Activated CD8-positive, alpha-beta memory T cell treated with anti-CD3 and anti-CD28 coated beads for 24 hours (primary cell): ENCODE measurements at regions not wholly inside any gene's neighbourhood (a gene's known extent, or its start where the extent isn't known, plus 50 kb on each side); places are given as distances from the start of the nearest gene placed in this dataset.

Source experiments
- DNase-seq: peaks from one replicate; pipeline ENCODE4 v3.0.0-alpha.2; 2020

GRCh38 chr5:170451747-170452365 is 52.0 kb upstream of the KCNIP1 start:
- DNase-seq, result no peak

DNA sequence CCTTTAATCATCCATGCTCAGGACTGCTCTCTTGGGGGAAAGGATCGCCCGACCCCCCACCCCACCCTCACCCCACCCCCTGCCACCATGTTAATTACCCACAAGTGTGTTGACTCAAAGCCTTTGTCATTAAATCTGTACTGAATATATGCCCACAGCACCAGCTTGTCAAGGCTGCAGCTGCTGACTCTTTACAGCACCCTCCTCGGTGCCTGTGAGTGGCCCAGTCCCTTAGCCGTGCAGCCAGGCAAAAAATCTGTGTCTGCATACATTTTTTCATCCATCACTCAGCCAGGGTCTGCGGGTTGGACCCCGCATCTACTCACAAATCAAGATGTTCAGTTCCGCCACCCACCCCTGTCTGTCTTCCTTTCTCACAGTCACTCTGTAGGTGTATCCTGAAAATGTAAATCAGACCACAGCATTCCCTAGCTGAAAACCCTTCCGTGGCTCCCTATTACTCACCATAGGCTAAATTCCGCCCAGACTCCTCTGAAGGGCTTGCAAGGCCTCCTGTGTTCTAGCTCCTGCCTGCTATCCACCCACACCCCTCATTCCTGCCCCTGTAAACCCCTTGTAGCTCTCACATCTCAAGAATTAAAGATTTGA is 53.7 kb upstream of the KCNIP1 start:
- no peak for DNase-seq

DNA sequence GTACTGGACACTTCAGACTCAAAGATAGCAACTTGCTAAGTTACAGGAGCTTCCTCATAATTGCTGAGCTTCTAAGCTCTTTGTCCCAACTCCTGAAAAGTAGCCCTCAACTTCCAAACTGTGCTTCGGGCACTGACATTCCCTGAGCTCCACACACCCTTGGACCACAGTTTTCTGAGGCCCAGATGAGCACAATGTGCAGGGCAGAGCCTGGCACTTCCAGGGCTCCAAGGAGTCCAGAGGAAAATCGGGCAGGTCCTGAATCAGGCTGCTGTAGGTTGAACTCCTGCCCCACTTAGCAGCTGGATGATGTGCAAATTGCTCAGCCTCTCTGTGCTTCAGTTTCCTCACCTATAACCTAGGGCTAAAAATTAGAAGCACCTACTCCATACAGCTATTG is 54.6 kb upstream of the KCNIP1 start:
- no peak for DNase-seq

- DNase-seq, result no peak
Observed at GRCh38 chr5:170448221-170448620, 55.6 kb upstream of the KCNIP1 start.

DNA sequence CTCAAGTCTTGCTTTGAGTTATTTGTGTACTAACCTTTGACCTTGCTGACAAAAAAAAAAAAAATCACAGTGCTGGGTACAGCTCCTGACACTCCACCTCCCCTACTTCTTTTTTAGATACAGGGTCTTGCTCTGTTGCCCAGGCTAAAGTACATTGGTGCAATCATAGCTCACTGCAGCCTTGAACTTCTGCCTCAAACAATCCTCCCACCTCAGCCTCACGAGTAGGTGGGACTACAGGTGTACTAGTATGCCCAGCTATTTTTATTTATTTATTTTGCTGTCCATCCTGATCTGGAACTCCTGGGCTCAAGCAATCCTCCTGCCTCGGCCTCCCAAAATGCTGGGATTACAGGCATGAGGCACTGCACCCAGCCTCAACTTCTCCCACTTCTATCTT is 57.2 kb upstream of the KCNMB1 start:
- DNase-seq, result no peak

DNA sequence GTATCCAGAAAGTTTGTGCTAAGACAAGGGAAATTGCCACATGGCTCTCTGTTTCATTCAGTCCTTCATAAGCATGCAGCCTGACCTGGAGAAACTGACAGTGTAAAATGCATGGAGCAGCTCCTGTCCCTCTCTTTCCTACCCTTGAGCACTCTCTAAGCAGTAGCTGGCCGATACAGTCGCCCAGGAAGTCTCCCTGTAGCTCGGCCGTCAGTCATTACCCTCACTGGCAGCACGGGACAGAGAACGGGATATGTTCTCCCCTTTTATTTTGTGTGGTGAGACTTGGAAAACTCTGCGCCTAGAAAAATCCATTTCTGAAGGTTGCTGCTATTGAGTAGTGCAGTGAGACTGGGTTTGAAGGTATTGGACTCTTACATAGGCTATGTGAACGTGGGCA is 56.8 kb upstream of the KCNMB1 start:
- no peak for DNase-seq

DNA sequence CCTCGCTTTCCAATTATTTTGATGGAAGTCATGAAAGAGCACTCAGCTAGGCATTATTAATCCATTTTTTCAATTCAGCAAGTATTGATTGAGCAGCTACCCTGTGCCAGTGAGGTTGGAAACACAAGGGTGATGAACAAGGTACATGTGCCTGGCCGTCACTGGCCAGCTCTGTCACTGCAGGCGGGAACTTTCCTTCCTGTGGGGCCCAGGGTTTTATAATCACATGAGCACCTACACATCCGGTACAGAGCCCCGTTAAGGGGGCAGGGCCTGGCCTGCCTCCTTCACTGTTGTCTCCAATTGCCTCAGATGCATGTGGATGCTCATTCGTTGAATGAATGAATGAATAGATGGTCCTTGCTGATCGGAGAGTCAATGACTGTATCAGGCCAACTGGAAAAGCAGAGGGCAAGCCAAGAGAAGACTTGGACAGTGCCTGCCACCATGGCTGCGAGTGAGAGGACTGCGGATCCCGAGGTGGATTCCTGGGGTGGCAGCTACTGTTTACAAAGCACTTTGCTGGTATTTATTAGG is 55.9 kb upstream of the KCNMB1 start:
- no peak for DNase-seq

GRCh38 chr5:170444181-170444580 is 55.0 kb upstream of the KCNMB1 start:
- no peak for DNase-seq

GRCh38 chr5:170443624-170444023 is 54.5 kb upstream of the KCNMB1 start:
- no peak for DNase-seq

DNA sequence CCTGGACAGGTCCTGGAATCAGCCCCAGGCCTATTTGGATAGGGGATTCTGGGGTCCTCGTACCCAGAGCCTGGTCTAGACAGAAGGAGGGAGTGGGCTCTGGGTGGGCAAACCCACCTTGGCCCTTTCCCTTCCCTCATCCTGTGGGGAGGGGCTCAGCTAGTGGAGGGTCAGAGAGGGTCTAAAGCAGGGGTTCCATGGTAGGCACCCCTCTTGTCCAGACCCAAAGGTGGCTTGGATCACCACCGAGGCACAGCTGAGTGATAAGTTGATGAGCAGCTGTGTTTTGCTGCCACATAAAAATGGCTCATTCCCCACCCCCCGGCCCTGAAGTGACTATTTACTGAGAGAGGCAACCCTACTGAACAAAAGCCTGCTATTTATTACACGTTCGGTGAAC is 53.8 kb upstream of the KCNMB1 start:
- DNase-seq, result no peak

GRCh38 chr5:170442391-170442790 is 53.2 kb upstream of the KCNMB1 start:
- DNase-seq, result no peak

- DNase-seq, result no peak
Observed at GRCh38 chr5:170441393-170441784, 52.2 kb upstream of the KCNMB1 start.

DNA sequence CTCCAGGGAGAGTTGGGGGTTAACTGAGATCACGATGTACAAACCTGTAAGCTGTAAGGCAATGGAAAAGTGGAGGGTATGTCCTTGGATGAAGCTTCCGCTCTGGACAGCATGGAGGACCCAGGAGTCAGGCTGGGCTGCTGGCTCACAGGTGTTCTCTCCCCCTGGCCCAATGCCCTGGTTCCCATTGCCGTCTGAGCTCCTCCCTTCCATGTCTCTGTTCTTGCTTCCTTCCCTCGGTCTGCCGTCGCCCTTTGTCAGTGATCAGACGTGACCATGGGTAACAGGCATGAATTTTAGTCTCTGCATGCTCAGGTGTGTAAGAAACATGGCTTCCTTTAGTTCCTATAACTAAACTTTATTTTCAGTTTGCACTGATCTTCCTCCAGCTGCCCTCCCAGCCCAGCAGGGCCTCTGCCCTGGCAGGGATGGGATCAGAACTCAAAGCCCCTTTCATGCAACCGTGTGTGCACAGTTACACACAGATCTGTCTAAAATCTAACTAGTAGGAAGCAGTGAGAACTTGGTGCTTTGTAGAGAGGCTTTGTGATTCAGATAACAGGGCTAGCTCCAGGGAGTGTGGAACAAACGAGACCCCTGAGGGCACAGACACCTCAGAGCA is 51.7 kb upstream of the KCNMB1 start:
- DNase-seq, result peak; percentile 38

DNA sequence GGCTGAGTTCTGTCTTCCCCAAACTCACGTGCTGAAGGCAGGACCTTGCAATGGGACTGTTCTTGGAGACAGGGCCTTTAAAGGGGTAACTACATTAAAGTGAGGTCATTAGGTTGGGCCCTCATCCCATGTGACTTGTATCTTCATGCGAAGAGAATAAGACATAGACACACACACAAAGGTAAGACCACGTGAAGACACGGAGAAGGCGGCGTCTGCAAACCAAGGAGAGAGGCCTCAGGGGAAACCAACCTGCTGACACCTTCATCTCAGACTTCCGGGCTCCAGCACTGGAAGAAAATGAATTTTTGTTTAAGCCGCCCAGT is 50.7 kb upstream of the KCNMB1 start:
- DNase-seq, result no peak

DNA sequence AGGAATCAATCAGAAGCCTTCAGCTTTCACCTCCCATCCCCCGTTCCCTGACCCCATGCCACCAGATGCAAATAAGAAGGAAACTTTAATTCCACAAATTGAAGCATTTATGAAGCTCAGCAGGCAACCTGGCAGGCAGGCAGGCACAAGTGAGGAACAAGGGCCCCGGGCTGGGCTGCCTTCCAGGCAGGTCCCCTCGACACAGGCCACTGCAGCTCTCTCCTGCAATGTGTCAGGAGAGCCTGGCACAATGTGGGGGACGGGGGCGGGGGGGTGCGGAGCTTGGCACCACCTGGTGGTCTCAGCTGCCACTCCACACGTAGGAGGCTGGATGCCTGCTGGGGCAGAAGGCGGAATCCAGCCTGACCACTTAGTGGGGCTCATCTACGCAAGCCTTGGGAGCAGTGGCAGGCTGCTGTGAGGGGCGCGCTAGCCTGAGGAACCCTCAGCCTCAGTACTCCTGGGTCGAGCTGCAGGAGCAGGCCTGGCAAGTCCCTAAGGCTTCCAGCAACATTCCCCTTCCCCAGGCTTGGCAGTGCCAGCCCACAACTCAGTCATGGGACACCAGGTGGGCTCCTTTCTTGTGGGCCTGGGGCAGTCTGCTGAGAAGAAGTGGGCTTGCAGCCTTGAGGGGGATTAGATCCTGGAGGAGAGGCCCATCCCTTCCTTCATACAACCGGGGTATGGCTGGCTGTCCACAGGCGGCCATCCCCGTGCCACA is 50.2 kb upstream of the KCNMB1 start:
- peak; percentile 48 for DNase-seq
